GM21717 (cell line): ENCODE measurements at regions not wholly inside any gene's neighbourhood (a gene's known extent, or its start where the extent isn't known, plus 50 kb on each side); places are given as distances from the start of the nearest gene placed in this dataset.

Source experiments
- ATAC-seq: cut with Tn5 transposase; IDR thresholded peaks from one replicate; pipeline ENCODE4 v1.9.1; 2021; ENCODE audit warnings: mild to moderate bottlenecking, moderate library complexity; ENCODE audit not compliant: unreplicated experiment

GRCh38 chr13:108525827-108526226, 103.6 kb upstream of the MYO16 start:
- ATAC-seq, result no peak

GRCh38 chr13:108526286-108526685, 103.1 kb upstream of the MYO16 start:
- no peak for ATAC-seq

GRCh38 chr13:108527844-108528243, 101.6 kb upstream of the MYO16 start:
- ATAC-seq, result no peak

GRCh38 chr13:108528303-108528702, 101.1 kb upstream of the MYO16 start:
- ATAC-seq, result no peak

GRCh38 chr13:108533842-108534241, 95.6 kb upstream of the MYO16 start:
- ATAC-seq, result no peak

GRCh38 chr13:108534728-108535127, 94.7 kb upstream of the MYO16 start:
- ATAC-seq, result no peak

- ATAC-seq, result no peak
Observed at GRCh38 chr13:108549934-108550333, 79.5 kb upstream of the MYO16 start.

GRCh38 chr13:108551674-108552073, 77.7 kb upstream of the MYO16 start:
- no peak for ATAC-seq

GRCh38 chr13:108558489-108558888, 70.9 kb upstream of the MYO16 start:
- no peak for ATAC-seq

GRCh38 chr13:108560093-108560492, 69.3 kb upstream of the MYO16 start:
- no peak for ATAC-seq

- no peak for ATAC-seq
Observed at GRCh38 chr13:108561149-108561548, 68.3 kb upstream of the MYO16 start.

- ATAC-seq, result no peak
Observed at GRCh38 chr13:108566413-108567170, 62.8 kb upstream of the MYO16 start.

GRCh38 chr13:108572782-108573211, 56.6 kb upstream of the MYO16 start:
- no peak for ATAC-seq

- no peak for ATAC-seq
Observed at GRCh38 chr13:108573455-108573854, 56.0 kb upstream of the MYO16 start.

- ATAC-seq, result no peak
Observed at GRCh38 chr13:108574856-108575255, 54.6 kb upstream of the MYO16 start.

- ATAC-seq, result no peak
Observed at GRCh38 chr13:108575430-108575829, 54.0 kb upstream of the MYO16 start.
